HG02588 (cell line): ENCODE measurements at regions not wholly inside any gene's neighbourhood (a gene's known extent, or its start where the extent isn't known, plus 50 kb on each side); places are given as distances from the start of the nearest gene placed in this dataset.

Experiments
- ATAC-seq: cut with Tn5 transposase; IDR thresholded peaks from one replicate; pipeline ENCODE4 v1.9.1; 2021; ENCODE audit warnings: mild to moderate bottlenecking, moderate library complexity; ENCODE audit not compliant: unreplicated experiment

- no peak for ATAC-seq
Measured at GRCh38 chr18:27899893-27900292, 277.0 kb downstream of the CDH2 start.

DNA sequence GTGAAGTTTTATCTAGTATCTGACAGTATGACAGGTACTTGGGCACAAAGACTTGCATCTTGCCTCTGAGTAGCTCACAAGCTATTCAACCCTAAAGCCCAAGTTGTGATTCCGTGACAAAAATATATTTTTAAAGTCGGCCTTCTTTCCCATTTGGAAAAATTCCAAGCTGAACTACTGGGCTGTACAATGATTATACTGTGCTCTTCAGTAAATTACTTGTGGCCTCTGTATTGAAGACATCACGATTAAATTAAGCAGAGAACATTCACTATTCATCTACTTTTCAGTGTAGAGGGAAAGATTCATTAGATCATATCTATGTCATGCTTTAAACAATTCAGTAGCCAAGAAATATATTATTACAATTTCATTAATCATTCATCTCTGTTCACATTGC is 282.2 kb downstream of the CDH2 start:
- no peak for ATAC-seq

- no peak for ATAC-seq
Measured at GRCh38 chr18:27887711-27888495, 289.0 kb downstream of the CDH2 start.

GRCh38 chr18:27887287-27887686 is 289.6 kb downstream of the CDH2 start:
- ATAC-seq: no peak

DNA sequence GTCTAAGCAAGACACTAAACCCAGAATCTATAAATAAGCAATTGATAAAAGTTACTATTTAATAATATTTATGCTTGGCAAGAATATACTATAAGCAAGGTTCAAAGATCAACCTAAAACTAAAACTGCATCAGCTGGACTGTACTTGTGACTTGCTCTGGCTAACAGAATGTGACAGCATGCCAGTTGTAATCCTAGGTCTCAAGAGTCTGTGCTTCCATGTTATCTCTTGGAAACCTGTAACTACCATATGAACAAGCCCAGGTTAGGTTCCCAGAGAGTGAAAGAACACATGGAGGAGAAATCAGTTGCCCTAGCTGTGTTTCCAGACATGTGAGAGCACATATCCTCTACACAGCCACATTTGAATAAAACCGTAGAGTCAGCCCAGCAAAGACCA is 297.4 kb downstream of the CDH2 start:
- ATAC-seq: no peak

DNA sequence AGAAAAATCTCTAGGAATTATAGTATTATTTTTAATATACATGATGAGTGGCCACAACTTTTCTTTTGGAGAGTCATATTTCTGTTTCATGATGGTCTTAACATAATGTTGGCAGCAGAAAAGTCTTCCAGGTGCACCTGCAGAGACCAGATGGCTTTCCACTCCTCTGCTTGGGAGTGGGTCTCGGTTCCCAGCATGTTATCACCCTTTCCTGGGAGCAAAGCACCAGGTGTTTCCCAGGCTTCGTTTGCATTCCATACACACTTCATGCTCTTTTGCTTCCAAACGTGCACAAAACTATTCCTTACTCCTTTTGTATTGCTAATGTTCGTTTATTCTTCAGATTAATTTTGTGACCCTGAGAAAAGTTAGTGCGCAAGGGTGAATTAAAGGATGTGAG is 305.2 kb downstream of the CDH2 start:
- ATAC-seq: no peak

- ATAC-seq: no peak
Measured at GRCh38 chr18:27869735-27870134, 307.2 kb downstream of the CDH2 start.

DNA sequence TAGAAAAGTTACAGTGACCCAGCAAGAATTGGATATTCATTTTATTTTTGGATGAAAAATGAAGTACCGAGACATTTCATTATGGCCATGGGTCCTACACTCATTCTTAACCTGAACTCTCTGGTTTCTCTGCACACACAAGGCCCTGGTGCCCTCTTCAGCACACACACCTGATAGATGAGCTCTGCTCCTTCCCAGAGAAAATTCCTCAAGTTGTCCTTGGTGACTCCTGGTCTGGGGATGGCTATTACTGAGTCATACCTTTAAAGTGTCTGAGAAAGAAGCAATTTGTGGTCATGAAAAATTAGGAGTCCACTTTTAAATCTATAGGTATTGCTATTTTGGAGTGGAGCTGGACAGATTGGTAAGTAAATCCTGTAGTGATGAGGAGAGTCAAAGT is 311.5 kb downstream of the CDH2 start:
- ATAC-seq: no peak

DNA sequence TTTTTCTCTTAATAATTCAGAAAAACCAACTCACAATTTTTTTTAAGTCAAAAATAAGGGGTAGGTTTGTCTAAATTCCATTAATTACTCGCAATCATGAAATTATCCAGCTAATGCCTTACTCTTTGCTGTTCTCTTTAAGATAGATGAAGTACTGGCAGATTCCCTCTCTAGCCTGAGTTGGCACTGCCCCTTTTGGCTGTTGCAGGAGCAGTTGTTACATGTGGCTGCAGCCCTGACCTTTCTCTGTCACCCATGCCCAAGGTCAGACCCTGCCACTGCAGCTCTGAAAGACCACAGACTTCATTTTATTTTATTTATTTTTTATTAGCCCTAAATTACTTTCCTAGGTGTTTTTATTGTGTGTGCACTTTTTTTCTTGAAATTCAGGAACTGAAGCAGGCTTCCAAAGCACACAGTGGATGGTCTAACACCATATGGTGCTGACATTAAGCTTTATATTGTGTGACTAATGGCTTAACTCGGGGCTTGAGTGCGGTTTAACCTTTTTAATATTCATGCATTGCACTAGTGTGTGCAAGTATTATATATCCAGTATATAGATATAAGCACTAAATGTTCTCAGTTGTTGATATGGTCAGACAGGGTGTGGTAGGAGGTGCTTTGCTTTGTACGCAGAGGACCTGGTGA is 313.0 kb downstream of the CDH2 start:
- no peak for ATAC-seq

DNA sequence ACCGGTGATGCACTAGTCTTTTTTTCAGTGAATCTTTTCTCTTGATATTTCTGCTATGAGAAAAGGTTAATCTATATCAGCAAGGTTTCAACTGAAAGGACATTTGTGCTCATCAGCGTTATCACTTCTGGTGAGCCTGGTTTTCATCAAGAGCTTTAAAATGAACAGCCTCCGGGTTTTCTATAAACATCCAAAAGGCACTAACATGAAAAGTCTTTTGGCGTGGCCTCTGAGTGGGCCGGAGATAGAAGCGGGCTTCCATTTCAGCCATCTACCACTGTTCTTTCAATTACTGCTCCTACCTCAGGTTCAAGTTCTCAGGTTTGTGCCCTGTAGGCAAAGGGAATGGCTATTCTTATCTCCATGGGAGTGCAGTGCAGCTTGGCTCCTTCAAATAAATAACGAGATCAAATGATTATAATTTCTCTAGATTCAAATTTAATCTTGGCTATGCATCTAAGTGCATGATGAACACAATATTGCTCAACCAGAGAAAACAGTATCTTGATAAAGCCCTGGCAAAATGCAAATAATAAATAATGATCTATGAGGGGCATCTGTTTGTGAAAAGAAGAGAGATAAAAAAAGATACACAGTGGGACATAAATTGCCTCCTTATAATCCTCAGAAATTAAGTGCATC is 314.8 kb downstream of the CDH2 start:
- ATAC-seq: no peak

GRCh38 chr18:27861539-27861938 is 315.4 kb downstream of the CDH2 start:
- no peak for ATAC-seq

- no peak for ATAC-seq
Measured at GRCh38 chr18:27860701-27861107, 316.2 kb downstream of the CDH2 start.

GRCh38 chr18:27860011-27860410 is 316.9 kb downstream of the CDH2 start:
- ATAC-seq: no peak

DNA sequence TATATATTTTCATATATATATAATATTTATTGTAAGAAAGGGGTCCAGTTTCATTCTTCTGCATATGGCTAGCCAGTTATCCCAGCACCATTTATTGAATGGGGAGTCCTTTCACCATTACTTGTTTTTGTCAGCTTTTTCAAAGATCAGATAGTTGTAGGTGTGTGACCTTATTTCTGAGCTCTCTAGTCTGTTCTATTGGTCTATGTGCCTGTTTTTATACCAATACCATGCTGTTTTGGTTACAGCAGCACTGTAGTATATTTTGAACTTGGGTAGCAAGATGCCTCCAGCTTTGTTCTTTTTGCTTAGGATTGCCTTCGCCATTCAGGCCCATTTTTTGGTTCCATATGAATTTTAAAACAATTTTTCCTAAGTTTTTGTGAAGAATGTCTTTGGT is 320.1 kb downstream of the CDH2 start:
- no peak for ATAC-seq

DNA sequence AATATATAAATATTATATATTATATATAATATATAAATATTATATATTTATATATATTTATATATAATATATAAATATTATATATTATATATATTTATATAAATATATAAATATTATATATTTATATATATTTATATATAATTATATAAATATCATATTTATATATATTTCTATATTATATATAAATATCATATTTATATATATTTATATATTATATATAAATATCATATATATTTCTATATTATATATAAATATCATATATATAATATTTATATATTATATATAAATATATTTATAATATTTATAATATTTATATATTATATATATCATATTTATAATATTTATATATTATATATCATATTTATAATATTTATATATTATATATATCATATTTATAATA is 321.4 kb downstream of the CDH2 start:
- ATAC-seq: no peak

GRCh38 chr18:27854631-27855030 is 322.3 kb downstream of the CDH2 start:
- no peak for ATAC-seq

- no peak for ATAC-seq
Measured at GRCh38 chr18:27848336-27848735, 328.6 kb downstream of the CDH2 start.

DNA sequence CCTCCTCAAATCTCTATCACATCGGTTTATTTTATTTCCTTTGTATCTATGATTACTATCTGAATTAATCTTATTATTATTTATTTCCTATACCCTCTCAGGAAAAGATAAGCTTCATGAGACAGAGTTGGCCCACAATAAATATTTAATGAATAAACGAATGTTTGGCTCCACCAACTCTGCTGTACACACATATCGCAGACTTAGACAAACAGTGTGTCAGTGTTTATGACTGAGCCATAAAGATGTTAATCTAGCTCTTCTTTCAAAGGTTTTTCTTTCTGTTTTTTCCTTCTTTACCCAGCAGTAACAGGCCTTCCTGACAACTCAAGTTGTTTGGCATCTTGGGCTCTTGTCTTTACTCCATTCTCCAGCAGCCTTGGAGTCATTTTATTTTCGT is 329.5 kb downstream of the CDH2 start:
- ATAC-seq: no peak

DNA sequence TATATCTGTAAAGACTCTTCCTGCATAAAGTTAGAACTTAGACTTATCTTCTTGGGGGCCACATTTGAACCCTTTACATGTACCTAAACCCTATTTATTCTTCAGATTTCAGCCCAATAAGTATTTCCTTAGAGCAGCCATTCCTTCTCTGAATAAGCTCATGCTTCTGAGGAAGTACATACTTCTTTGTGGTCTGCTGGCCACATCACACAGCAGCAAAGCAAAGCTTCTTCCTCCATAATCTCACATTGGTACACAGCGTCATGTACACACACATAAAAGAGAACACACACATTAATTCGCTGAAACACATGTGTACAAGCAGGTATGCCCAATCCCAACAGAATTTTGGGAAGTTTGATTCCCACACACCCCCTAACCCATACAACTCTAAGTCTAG is 331.0 kb downstream of the CDH2 start:
- no peak for ATAC-seq

- no peak for ATAC-seq
Measured at GRCh38 chr18:27843783-27844777, 332.9 kb downstream of the CDH2 start.

DNA sequence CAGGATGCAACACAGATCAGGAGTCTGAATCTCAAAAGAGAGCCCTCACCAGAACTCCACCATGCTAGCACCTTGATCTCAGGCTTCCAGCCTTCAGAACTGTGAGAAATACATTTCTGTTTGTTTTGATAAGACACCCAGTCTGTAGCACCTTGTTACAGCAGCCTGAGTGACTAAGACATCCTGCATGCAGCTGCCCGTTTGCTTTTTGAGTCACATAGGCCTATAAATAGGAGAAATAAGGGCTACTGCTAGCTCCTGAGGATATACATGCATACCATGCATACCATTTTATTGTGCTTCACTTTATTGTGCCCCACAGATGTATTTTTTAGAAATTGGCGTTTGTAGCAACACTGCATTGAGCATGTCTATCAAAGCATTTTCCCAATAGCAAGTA is 337.8 kb downstream of the CDH2 start:
- ATAC-seq: no peak
